Endothelial cell of umbilical vein (primary cell): ENCODE measurements at regions not wholly inside any gene's neighbourhood (a gene's known extent, or its start where the extent isn't known, plus 50 kb on each side); places are given as distances from the start of the nearest gene placed in this dataset.

Source experiments
- BruUV-seq: library from RNA; stranded (reverse); fragments of 400-500 nt; replicated peaks from 2 replicates; lab custom pipeline; 2021; lab: Mats Ljungman, UMichigan
- CTCF ChIA-PET: fragments of 300-600, 350-600 bp; sonication (Branson Sonifier 250); formaldehyde crosslinking; loops from one replicate; lab custom pipeline; 2021; ENCODE audit warnings: antibody characterized with exemption, inconsistent platforms; lab: Charles Lee
- POLR2A ChIA-PET: fragments of 300-600, 350-600 bp; sonication (Branson Sonifier 250); formaldehyde crosslinking; loops from one replicate; lab custom pipeline; 2021; ENCODE audit warnings: antibody characterized with exemption, inconsistent platforms; lab: Charles Lee
- DNase-seq: peaks from one replicate; pipeline ENCODE4 v3.0.0-alpha.2; 2011; ENCODE audit warnings: low read depth, low spot score
- FAIRE-seq: peaks from 2 replicates; lab custom pipeline; 2011; peaks lifted over from hg19 to GRCh38; lab: Jason Lieb, UNC
- H2AFZ ChIP-seq: 2 replicates; pipeline ENCODE4 v1.6.0; 2012; ENCODE audit warnings: low read depth, low read length, control low read depth, inconsistent platforms
- H3K27ac ChIP-seq: 2 replicates; pipeline ENCODE4 v1.5.1; 2011; ENCODE audit warnings: low read depth, mild to moderate bottlenecking, control low read depth, low read length, moderate library complexity; ENCODE audit not compliant: insufficient read depth
- H3K27me3 ChIP-seq, 2 experiments: 2 replicates each; pipeline versions ENCODE4 v1.6.0 to v1.6.1; 2011; ENCODE audit warnings: low read length in 2 of 2, mixed read lengths in 1 of 2; ENCODE audit not compliant: control insufficient read depth in 2 of 2, insufficient read depth in 2 of 2
- H3K36me3 ChIP-seq, 2 experiments: 2 replicates in 1 of 2; 3 replicates in 1 of 2; pipeline ENCODE4 v1.5.1; 2011; ENCODE audit warnings: low read length in 2 of 2, mild to moderate bottlenecking in 1 of 2, moderate library complexity in 1 of 2; ENCODE audit not compliant: control insufficient read depth in 2 of 2, insufficient read depth in 2 of 2; ENCODE audit errors: extremely low read depth in 1 of 2
- H3K4me1 ChIP-seq: 3 replicates; pipeline ENCODE4 v1.5.1; 2011; ENCODE audit warnings: mild to moderate bottlenecking, low read length; ENCODE audit not compliant: control insufficient read depth, insufficient read depth; ENCODE audit errors: extremely low read depth
- H3K4me2 ChIP-seq: 2 replicates; pipeline ENCODE4 v1.6.1; 2011; ENCODE audit warnings: low read length, control low read depth, mixed read lengths; ENCODE audit not compliant: insufficient read depth
- H3K4me3 ChIP-seq, 3 experiments: fragments of 200-600 bp in 1 of 3; sonication (generic), shearing (Covaris generic) in 1 of 3; replicated peaks in 1 of 3; 2 replicates each; pipeline ENCODE4 v1.5.1; 2011 to 2016; ENCODE audit warnings: control low read depth in 3 of 3, low read length in 3 of 3, mild to moderate bottlenecking in 2 of 3, inconsistent platforms in 1 of 3, low read depth in 1 of 3, moderate library complexity in 1 of 3; ENCODE audit not compliant: insufficient read depth in 1 of 3
- H3K79me2 ChIP-seq: 2 replicates; pipeline ENCODE4 v1.6.0; 2012; ENCODE audit warnings: low read length, inconsistent platforms; ENCODE audit not compliant: control insufficient read depth, insufficient read depth
- H3K9ac ChIP-seq: replicated peaks from 2 replicates; pipeline ENCODE3; 2011; ENCODE audit warnings: low read length, control low read depth; ENCODE audit not compliant: insufficient read depth; ENCODE audit errors: extremely low read depth
- H3K9me1 ChIP-seq: replicated peaks from 3 replicates; pipeline ENCODE4 v1.6.0; 2011; ENCODE audit warnings: mild to moderate bottlenecking, low read length; ENCODE audit not compliant: control insufficient read depth, insufficient read depth; ENCODE audit errors: extremely low read depth
- H3K9me3 ChIP-seq: replicated peaks from 2 replicates; pipeline ENCODE4 v1.5.1; 2012; ENCODE audit warnings: low read length, inconsistent platforms; ENCODE audit not compliant: control insufficient read depth, insufficient read depth
- H4K20me1 ChIP-seq: replicated peaks from 2 replicates; pipeline ENCODE3; 2011; ENCODE audit warnings: mild to moderate bottlenecking, low read length; ENCODE audit not compliant: control insufficient read depth, insufficient read depth; ENCODE audit errors: extremely low read depth
- CTCF ChIP-seq, 2 donors: IDR thresholded peaks; 1 replicate in 1 of 2; 2 replicates in 1 of 2; pipeline ENCODE4 v1.5.1; 2011; ENCODE audit warnings: low read length in 2 of 2, mild to moderate bottlenecking in 2 of 2, moderate library complexity in 2 of 2, control low read depth in 1 of 2, inconsistent platforms in 1 of 2, low read depth in 1 of 2; ENCODE audit not compliant: insufficient read depth in 1 of 2; ENCODE audit errors: extremely low read depth in 1 of 2
- EZH2 ChIP-seq: IDR thresholded peaks from 2 replicates; pipeline ENCODE4 v1.6.1; 2012; ENCODE audit warnings: borderline replicate concordance, low read depth, mild to moderate bottlenecking, moderate library complexity, low read length, inconsistent platforms; ENCODE audit not compliant: severe bottlenecking
- FOS ChIP-seq: IDR thresholded peaks from 2 replicates; pipeline ENCODE4 v1.6.1; 2011; ENCODE audit warnings: mild to moderate bottlenecking, low read length, moderate library complexity, borderline replicate concordance; ENCODE audit not compliant: insufficient read depth
- GATA2 ChIP-seq: IDR thresholded peaks from 2 replicates; pipeline ENCODE4 v1.7.0; 2011; ENCODE audit warnings: low read depth, mild to moderate bottlenecking, moderate library complexity, mixed read lengths, low read length; ENCODE audit not compliant: insufficient read length, insufficient read depth
- JUN ChIP-seq: IDR thresholded peaks from 2 replicates; pipeline ENCODE4 v1.6.1; 2011; ENCODE audit warnings: borderline replicate concordance, low read depth; ENCODE audit not compliant: insufficient read length, insufficient read depth
- MAX ChIP-seq: IDR thresholded peaks from 2 replicates; pipeline ENCODE4 v1.6.1; 2011; ENCODE audit not compliant: insufficient read depth, insufficient read length
- MYC ChIP-seq: IDR thresholded peaks from one replicate; pipeline ENCODE4 v1.6.1; 2011; ENCODE audit warnings: mild to moderate bottlenecking, low read depth, low read length
- POLR2A ChIP-seq: IDR thresholded peaks from 2 replicates; pipeline ENCODE4 v1.6.1; 2012; ENCODE audit warnings: low read depth, mild to moderate bottlenecking, control low read depth, low read length
- POLR2AphosphoS5 ChIP-seq: IDR thresholded peaks from 2 replicates; pipeline ENCODE4 v1.6.1; 2012; ENCODE audit warnings: low read depth, mild to moderate bottlenecking, control low read depth, low read length, moderate library complexity; ENCODE audit not compliant: insufficient read depth
- dilution Hi-C: fragments of 300-500 bp; cut with MboI; formaldehyde crosslinking; loops from one replicate; pipeline ENCODE4 v1.15.0; 2019; ENCODE audit warnings: low sequenced_read_pairs; ENCODE audit not compliant: extremely low pct_ligation_motif_present
- intact Hi-C: fragments of 100-400 bp; cut with micrococcal nuclease; formaldehyde crosslinking; loops from one replicate; pipeline ENCODE4 v1.10.0; 2022

GRCh38 chr5:19334278-19334677, 653.7 kb downstream of the CDH18 start:
- H3K79me2 ChIP-seq: no peaks in the 10 kb centered on the region
- FAIRE-seq (no peak), DNase-seq (no peak)
- peaks cover 5% of the 10 kb centered on the region for H3K9me3 ChIP-seq
- no peak overlapping the region for H2AFZ ChIP-seq
- H3K4me2 ChIP-seq: no peak overlapping the region
- no peak overlapping the region for H3K27ac ChIP-seq
- intact Hi-C loops (no loop called here), dilution Hi-C loops (no loop called here)
- H3K9ac ChIP-seq: no peak overlapping the region
- POLR2A ChIA-PET: no interaction called here
- H3K4me3 ChIP-seq: no peak overlapping the region
- CTCF ChIA-PET: no interaction called here
- H3K27me3 ChIP-seq: no peaks in the 10 kb centered on the region
- no TSS peak for BruUV-seq
- no peaks in the 10 kb centered on the region for H3K4me1 ChIP-seq
- no peaks in the 10 kb centered on the region for H3K36me3 ChIP-seq
- H4K20me1 ChIP-seq: no peaks in the 10 kb centered on the region
- no peak for TF ChIP-seq EZH2
- TF ChIP-seq MYC: no peak
- TF ChIP-seq JUN: no peak
- TF ChIP-seq POLR2AphosphoS5: no peak
- TF ChIP-seq FOS: no peak
- no peak for TF ChIP-seq CTCF (IDR thresholded peaks at IDR 0.05; ENCODE audit: extremely low read depth in 1 of 2, insufficient read depth in 1 of 2, low read depth in 1 of 2, low read length in 2 of 2)
- TF ChIP-seq GATA2: no peak
- TF ChIP-seq MAX: no peak
- TF ChIP-seq POLR2A: no peak
- no peaks in the 10 kb centered on the region for H3K9me1 ChIP-seq
